Lung (tissue), 11 donors: ENCODE measurements at regions not wholly inside any gene's neighbourhood (a gene's known extent, or its start where the extent isn't known, plus 50 kb on each side); places are given as distances from the start of the nearest gene placed in this dataset.

Experiments used
- ATAC-seq: fragments of 200-7000 bp; cut with Tn5 transposase; one replicate; pipeline ENCODE4 v1.9.1; 2020; ENCODE audit warnings: moderate number of reproducible peaks; ENCODE audit not compliant: insufficient read depth, low FRiP score
- DNase-seq, 3 donors: peaks; one replicate each; pipeline ENCODE4 v3.0.0-alpha.2; 2013 to 2017
- H3K27ac ChIP-seq, 2 donors: one replicate each; pipeline ENCODE4 v1.5.1; 2013; ENCODE audit warnings: mild to moderate bottlenecking in 2 of 2, moderate library complexity in 2 of 2, control low read depth in 1 of 2, inconsistent platforms in 1 of 2, low read depth in 1 of 2, low read length in 1 of 2
- H3K27me3 ChIP-seq, 3 donors: one replicate each; pipeline ENCODE4 v1.5.1; 2013; ENCODE audit warnings: low read length in 2 of 3; ENCODE audit not compliant: control insufficient read depth in 3 of 3, insufficient read depth in 3 of 3
- H3K36me3 ChIP-seq, 4 donors: one replicate each; pipeline ENCODE4 v1.5.1; 2013; ENCODE audit warnings: low read length in 4 of 4, mild to moderate bottlenecking in 1 of 4, moderate library complexity in 1 of 4; ENCODE audit not compliant: control insufficient read depth in 4 of 4, insufficient read depth in 4 of 4
- H3K4me1 ChIP-seq, 5 donors: one replicate each; pipeline ENCODE4 v1.5.1; 2013; ENCODE audit warnings: low read length in 5 of 5, mild to moderate bottlenecking in 2 of 5, moderate library complexity in 1 of 5; ENCODE audit not compliant: control insufficient read depth in 5 of 5, insufficient read depth in 5 of 5
- H3K4me3 ChIP-seq: one replicate; pipeline ENCODE4 v1.5.1; 2013; ENCODE audit warnings: mild to moderate bottlenecking, control low read depth, moderate library complexity
- H3K9ac ChIP-seq, 2 donors: one replicate each; pipeline ENCODE4 v1.5.1; 2013; ENCODE audit warnings: low read length in 2 of 2, control low read depth in 1 of 2; ENCODE audit not compliant: insufficient read depth in 1 of 2
- H3K9me3 ChIP-seq, 4 donors: one replicate each; pipeline ENCODE4 v1.5.1; 2013; ENCODE audit warnings: low read length in 3 of 4, mild to moderate bottlenecking in 1 of 4, moderate library complexity in 1 of 4; ENCODE audit not compliant: control insufficient read depth in 4 of 4, insufficient read depth in 3 of 4
- WGBS, 2 donors: extraction: QIAGEN DNeasy Blood & Tissue Kit; methylation state at CpG; one replicate each; pipeline ENCODE4 v1.1.7; 2013; 5-methylcytosine and 5-hydroxymethylcytosine counted together
- TF ChIP-seq, protein P1 (sequence below): IDR thresholded peaks from 2 replicates; pipeline ENCODE4 v1.5.1; 2012; ENCODE audit warnings: mild to moderate bottlenecking; ENCODE audit errors: control extremely low read depth, extremely low read depth
- donor health status: control.
- donor health status: control.
- donor health status: Bipolar disorder and iron deficiency.
- donor health status: healthy.
- donor health status: DM: yes; HTN: yes; CAD: no.

GRCh38 chr3:34022147-34022546 is 223.7 kb downstream of the PDCD6IP start:
- TF ChIP-seq, protein P1, sequence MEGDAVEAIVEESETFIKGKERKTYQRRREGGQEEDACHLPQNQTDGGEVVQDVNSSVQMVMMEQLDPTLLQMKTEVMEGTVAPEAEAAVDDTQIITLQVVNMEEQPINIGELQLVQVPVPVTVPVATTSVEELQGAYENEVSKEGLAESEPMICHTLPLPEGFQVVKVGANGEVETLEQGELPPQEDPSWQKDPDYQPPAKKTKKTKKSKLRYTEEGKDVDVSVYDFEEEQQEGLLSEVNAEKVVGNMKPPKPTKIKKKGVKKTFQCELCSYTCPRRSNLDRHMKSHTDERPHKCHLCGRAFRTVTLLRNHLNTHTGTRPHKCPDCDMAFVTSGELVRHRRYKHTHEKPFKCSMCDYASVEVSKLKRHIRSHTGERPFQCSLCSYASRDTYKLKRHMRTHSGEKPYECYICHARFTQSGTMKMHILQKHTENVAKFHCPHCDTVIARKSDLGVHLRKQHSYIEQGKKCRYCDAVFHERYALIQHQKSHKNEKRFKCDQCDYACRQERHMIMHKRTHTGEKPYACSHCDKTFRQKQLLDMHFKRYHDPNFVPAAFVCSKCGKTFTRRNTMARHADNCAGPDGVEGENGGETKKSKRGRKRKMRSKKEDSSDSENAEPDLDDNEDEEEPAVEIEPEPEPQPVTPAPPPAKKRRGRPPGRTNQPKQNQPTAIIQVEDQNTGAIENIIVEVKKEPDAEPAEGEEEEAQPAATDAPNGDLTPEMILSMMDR, result no peak
- H3K9ac ChIP-seq, result no peak overlapping the region
- no peak overlapping the region for H3K27ac ChIP-seq
- H3K36me3 ChIP-seq, result no peaks in the 10 kb centered on the region
- no peaks in the 10 kb centered on the region for H3K4me1 ChIP-seq
- no peak for ATAC-seq
- H3K4me3 ChIP-seq, result no peak overlapping the region
- H3K27me3 ChIP-seq, result no peaks in the 10 kb centered on the region
- no peaks in the 10 kb centered on the region for H3K9me3 ChIP-seq
- WGBS, 2 donors, result 71% methylated on average over 2 of the region's 2 CpGs
- DNase-seq, result no peak

DNA sequence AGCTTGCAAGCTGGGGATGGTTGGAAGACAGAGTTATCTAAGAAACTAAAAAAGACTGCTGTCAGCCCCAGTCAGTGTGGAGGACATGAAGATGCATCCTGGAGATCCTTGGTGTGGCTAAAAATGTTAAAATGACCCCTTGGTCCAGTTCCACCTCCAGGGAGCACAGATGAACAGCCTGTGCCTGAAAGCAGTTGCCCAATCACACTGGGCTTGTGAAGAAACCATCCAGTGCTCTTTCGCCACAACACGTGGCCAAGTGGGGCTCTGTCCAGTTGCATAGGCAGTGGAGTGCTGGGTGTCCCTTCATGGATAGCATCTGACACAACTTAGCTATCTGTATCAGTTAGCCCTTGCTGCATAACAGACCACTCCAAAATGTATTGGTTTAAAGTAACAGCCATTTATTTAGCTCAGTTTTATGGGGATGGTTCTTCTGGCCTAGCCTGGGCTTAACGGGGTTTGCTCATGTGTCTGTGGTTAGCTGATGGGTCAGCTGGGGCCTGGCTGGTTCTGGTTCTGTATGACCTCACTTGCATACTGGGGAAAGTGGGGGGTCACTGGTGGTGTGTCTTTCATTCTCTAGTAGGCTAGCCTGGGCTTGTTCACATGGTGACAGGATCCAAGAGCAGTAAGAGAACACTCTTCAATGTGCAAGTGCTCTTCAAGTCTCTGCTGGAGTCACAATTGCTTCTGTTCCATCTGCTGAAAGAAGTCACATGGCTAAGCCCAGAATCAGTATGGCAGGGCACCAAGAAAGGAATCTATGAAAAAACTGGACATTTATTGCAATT is 226.2 kb downstream of the PDCD6IP start:
- ATAC-seq, result no peak
- H3K4me3 ChIP-seq, result no peak overlapping the region
- no peak overlapping the region for H3K9ac ChIP-seq
- no peaks in the 10 kb centered on the region for H3K9me3 ChIP-seq
- no peaks in the 10 kb centered on the region for H3K36me3 ChIP-seq
- DNase-seq, result no peak
- no peaks in the 10 kb centered on the region for H3K27me3 ChIP-seq
- H3K4me1 ChIP-seq, result no peaks in the 10 kb centered on the region
- TF ChIP-seq, protein P1, result no peak
- H3K27ac ChIP-seq, result no peak overlapping the region
- WGBS, 2 donors, result 61 to 81% methylated on average over 3 of the region's 3 CpGs

DNA sequence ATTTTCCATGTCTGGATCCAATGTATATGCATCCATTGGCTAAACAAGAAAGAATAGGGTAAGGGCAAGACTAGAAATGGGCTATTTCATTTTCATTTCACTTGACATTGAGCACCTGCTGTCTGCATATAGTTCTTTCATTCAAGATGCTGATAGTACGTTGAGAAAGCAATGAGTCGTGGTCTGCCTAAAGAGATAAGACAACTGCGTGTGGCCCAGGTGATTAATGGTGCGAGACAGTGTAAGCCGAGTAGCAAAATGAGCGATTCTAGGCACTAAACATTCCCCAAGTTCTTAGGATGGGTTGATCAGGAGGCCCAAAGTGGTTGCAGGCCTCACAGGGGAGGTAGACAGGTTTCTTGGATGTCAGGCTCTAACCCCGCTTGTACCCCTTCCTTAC is 235.4 kb downstream of the PDCD6IP start:
- no peak for DNase-seq
- Histone ChIP-seq H3K27ac (no peak overlapping the region), H3K4me3 (no peak overlapping the region), H3K9ac (no peak overlapping the region), H3K9me3 (no peaks in the 10 kb centered on the region), H3K4me1 (no peaks in the 10 kb centered on the region), H3K36me3 (no peaks in the 10 kb centered on the region), H3K27me3 (no peaks in the 10 kb centered on the region)
- ATAC-seq, result no peak
- WGBS, 2 donors, result 74 to 80% methylated on average over 7 of the region's 7 CpGs
- TF ChIP-seq, protein P1, result no peak

DNA sequence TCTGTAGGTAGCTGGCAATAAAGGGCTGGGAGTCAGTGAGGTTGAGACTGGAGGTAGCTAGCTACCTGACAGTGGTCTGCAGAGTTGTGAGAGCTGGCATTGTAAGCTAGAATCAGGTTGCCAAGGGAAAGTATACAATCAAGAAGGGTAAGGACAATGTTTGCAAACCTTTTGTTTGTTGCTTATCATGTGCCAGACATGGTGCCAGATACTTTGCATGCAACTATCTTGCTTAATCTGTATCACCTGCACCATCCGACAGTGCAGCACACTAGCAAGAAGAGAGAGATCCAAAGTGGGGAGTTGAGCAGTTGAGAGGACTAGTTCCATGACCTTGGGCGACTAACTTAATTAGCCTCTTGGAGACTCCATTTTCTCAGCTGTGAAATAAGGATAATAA is 236.4 kb downstream of the PDCD6IP start:
- Histone ChIP-seq H3K9ac (no peak overlapping the region), H3K27ac (no peak overlapping the region), H3K4me1 (no peaks in the 10 kb centered on the region), H3K36me3 (no peaks in the 10 kb centered on the region), H3K4me3 (no peak overlapping the region), H3K27me3 (no peaks in the 10 kb centered on the region), H3K9me3 (no peaks in the 10 kb centered on the region)
- ATAC-seq (no peak), DNase-seq (no peak)
- 88 to 94% methylated on average over 2 of the region's 2 CpGs for WGBS, 2 donors
- TF ChIP-seq, protein P1, result no peak
